ENCODE measurements at regions not wholly inside any gene's neighbourhood (a gene's known extent, or its start where the extent isn't known, plus 50 kb on each side); places are given as distances from the start of the nearest gene placed in this dataset.

DNA sequence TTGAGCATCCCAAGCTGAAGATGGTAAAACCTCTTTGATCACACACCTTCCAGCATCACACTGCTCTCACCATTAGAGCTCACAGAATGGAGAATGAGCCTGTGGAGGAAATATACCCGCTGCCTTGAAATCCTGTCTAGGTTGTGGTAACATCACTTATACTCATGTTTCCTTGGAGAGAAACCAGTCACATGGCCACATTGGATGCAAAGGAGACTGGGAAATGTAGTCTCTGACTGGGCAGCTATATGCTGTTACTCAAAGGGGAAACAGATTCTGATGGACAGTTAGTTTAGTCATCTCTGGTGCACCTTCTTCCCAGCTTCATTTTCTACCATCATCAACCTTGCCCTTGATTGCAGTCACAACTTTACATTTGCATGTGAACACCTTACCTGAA lies 286.3 kb downstream of the ANKRD50 start:
- POLR2A ChIA-PET, result no interaction called here
- no peak for TF ChIP-seq TARDBP (IDR thresholded peaks at IDR 0.05)
- no peak for TF ChIP-seq ARNT (IDR thresholded peaks at IDR 0.05)
- TF ChIP-seq LEF1 (IDR thresholded peaks at IDR 0.05; ENCODE audit: borderline replicate concordance), result no peak
- TF ChIP-seq, protein P1, sequence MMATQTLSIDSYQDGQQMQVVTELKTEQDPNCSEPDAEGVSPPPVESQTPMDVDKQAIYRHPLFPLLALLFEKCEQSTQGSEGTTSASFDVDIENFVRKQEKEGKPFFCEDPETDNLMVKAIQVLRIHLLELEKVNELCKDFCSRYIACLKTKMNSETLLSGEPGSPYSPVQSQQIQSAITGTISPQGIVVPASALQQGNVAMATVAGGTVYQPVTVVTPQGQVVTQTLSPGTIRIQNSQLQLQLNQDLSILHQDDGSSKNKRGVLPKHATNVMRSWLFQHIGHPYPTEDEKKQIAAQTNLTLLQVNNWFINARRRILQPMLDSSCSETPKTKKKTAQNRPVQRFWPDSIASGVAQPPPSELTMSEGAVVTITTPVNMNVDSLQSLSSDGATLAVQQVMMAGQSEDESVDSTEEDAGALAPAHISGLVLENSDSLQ (IDR thresholded peaks at IDR 0.05), result no peak
- TF ChIP-seq SP1 (IDR thresholded peaks at IDR 0.05), result no peak
- no peak for TF ChIP-seq ELF4 (IDR thresholded peaks at IDR 0.05)
- no peak for TF ChIP-seq FOXK2 (IDR thresholded peaks at IDR 0.05)
- no peak for TF ChIP-seq L3MBTL2 (conservative IDR thresholded peaks at IDR 0.05)
- no peak for DNase-seq (ENCODE audit: extremely low spot score)
- CTCF ChIA-PET, result no interaction called here

DNA sequence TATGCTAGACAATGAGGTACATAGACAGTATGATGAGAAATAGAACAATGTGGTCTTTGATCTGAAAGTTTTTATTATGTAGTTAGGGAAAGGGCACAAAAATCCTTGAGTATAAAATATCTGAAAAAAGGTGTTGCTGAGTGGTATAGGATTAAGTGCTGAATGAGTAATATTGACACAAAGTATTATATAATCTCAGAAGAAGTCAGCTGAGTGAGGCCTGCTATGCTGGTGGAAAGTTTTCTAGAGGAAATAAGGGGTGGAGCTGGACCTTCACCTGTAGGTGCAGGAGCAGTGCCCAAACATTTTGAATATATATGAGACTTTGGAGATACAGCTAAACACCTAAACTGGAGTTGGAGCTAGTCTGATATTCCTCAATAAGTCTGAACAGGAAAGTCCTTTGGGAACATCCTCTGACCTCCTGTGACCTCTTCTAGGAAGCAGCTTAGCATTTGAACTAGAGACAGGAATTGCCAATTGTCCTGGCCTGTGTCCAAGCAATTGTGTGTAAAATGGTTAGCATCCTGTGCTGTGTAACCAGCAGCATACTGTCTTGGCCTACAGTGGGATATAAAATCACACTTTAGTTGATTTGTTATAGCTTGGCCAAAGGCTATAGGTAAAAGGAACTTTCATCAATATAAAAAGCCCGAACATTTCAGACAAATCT lies 285.3 kb downstream of the ANKRD50 start:
- ChIA-PET CTCF (no interaction called here), POLR2A (no interaction called here)
- TF ChIP-seq, protein P1 (IDR thresholded peaks at IDR 0.05), result no peak
- no peak for TF ChIP-seq NFRKB (IDR thresholded peaks at IDR 0.05)
- no peak for TF ChIP-seq SP1 (IDR thresholded peaks at IDR 0.05)
- TF ChIP-seq LEF1 (IDR thresholded peaks at IDR 0.05; ENCODE audit: borderline replicate concordance), result no peak
- TF ChIP-seq FOXA1 (IDR thresholded peaks at IDR 0.05), result no peak
- no peak for TF ChIP-seq ELF4 (IDR thresholded peaks at IDR 0.05)
- no peak for TF ChIP-seq ARNT (IDR thresholded peaks at IDR 0.05)
- TF ChIP-seq L3MBTL2 (conservative IDR thresholded peaks at IDR 0.05), result no peak
- TF ChIP-seq FOXK2 (IDR thresholded peaks at IDR 0.05), result no peak
- DNase-seq (ENCODE audit: extremely low spot score), result no peak

DNA sequence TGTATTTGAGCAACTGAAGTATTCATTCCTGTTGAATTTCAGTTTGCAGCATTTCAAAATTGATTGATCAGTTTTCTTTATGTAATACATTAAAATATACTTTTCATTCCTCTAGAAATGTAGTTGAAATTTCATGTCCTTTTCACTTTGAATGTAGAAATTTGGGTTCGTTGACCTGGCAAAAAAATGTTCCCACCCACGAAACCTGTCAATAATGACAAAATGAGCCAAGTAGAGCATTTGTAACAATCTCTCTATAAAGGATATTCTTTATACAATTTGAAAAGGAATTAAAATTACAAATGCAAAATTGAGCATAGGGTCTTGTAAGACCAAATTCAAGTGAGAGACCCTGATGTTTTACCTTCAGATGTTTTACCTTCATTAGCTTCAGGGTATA lies 283.9 kb downstream of the ANKRD50 start:
- TF ChIP-seq ELF4 (IDR thresholded peaks at IDR 0.05) (no peak), TARDBP (IDR thresholded peaks at IDR 0.05) (no peak), FOXA1 (IDR thresholded peaks at IDR 0.05) (no peak), HDGF (IDR thresholded peaks at IDR 0.05; ENCODE audit: borderline replicate concordance) (no peak), LEF1 (IDR thresholded peaks at IDR 0.05; ENCODE audit: borderline replicate concordance) (no peak), ZNF384 (IDR thresholded peaks at IDR 0.05) (no peak), NFRKB (IDR thresholded peaks at IDR 0.05) (no peak), SP1 (IDR thresholded peaks at IDR 0.05) (no peak), BHLHE40 (IDR thresholded peaks at IDR 0.05; ENCODE audit: borderline replicate concordance) (no peak), L3MBTL2 (conservative IDR thresholded peaks at IDR 0.05) (no peak), FOXK2 (IDR thresholded peaks at IDR 0.05) (no peak), SUZ12 (IDR thresholded peaks at IDR 0.05) (no peak), ARNT (IDR thresholded peaks at IDR 0.05) (no peak)
- TF ChIP-seq, protein P1 (IDR thresholded peaks at IDR 0.05), result no peak
- ChIA-PET POLR2A (no interaction called here), CTCF (no interaction called here)
- DNase-seq (ENCODE audit: extremely low spot score), result no peak

DNA sequence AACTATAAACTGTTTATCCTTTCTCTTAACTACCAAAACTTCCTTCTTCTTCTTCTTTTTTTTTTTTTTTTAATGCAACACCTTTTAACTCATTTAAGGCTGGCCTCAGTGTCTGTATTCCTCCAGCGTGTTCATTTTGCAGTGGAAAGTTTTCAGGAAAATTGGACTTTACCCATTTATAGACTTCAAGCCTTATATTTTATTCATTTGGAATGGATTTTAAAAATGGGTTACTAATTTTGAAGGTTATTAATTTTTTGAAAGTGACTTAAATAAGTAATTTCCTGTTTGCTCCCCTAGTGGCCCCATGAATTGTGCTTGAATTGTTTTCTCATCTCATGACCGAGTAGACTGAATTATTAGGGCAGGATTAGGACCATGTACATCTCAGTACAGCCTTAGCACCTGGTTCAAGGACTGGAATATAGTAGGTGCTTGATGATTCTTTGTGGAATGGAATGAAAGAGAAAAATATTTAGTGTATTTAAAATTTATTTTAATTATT lies 282.7 kb downstream of the ANKRD50 start:
- DNase-seq (ENCODE audit: extremely low spot score), result no peak
- POLR2A ChIA-PET, result no interaction called here
- CTCF ChIA-PET, result no interaction called here
- TF ChIP-seq BHLHE40 (IDR thresholded peaks at IDR 0.05; ENCODE audit: borderline replicate concordance) (no peak), NFRKB (IDR thresholded peaks at IDR 0.05) (no peak), FOXA1 (IDR thresholded peaks at IDR 0.05) (no peak), SP1 (IDR thresholded peaks at IDR 0.05) (no peak), HDGF (IDR thresholded peaks at IDR 0.05; ENCODE audit: borderline replicate concordance) (no peak), FOXK2 (IDR thresholded peaks at IDR 0.05) (no peak), LEF1 (IDR thresholded peaks at IDR 0.05; ENCODE audit: borderline replicate concordance) (no peak), ZNF384 (IDR thresholded peaks at IDR 0.05) (no peak), FOXM1 (IDR thresholded peaks at IDR 0.05; ENCODE audit: borderline replicate concordance) (no peak), ARNT (IDR thresholded peaks at IDR 0.05) (no peak), L3MBTL2 (conservative IDR thresholded peaks at IDR 0.05) (no peak), ELF4 (IDR thresholded peaks at IDR 0.05) (no peak)
- TF ChIP-seq, protein P1 (IDR thresholded peaks at IDR 0.05), result no peak

DNA sequence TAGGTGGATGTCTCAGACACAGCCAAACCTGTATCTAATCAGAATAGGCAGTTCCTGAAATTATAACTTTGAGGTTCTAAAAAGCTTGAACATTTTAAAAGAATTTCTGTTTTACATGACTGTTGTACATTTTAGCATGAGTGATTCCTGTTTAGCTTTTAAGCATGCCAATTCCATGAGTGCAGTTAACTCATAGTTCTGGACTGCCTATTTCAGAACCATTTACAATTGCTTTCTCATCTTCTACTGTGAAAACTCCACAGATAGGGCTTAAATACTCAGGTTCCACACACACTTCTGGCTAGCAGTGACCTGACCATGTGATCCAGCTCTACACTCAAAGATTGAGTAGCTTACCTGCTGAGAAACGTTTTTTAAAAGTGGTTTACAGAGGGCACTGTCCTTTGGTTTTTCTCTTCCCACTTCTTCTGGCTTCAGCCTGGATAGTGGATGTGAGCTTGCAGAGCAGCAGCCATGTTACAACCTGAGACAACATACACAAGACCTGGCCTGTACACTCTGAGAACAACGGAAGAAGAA lies 280.8 kb downstream of the ANKRD50 start:
- TF ChIP-seq ZNF384 (IDR thresholded peaks at IDR 0.05) (no peak), ELF4 (IDR thresholded peaks at IDR 0.05) (no peak), NFRKB (IDR thresholded peaks at IDR 0.05) (no peak), TARDBP (IDR thresholded peaks at IDR 0.05) (no peak)
- CTCF ChIA-PET, result no interaction called here
- POLR2A ChIA-PET, result no interaction called here
- no peak for DNase-seq (ENCODE audit: extremely low spot score)

DNA sequence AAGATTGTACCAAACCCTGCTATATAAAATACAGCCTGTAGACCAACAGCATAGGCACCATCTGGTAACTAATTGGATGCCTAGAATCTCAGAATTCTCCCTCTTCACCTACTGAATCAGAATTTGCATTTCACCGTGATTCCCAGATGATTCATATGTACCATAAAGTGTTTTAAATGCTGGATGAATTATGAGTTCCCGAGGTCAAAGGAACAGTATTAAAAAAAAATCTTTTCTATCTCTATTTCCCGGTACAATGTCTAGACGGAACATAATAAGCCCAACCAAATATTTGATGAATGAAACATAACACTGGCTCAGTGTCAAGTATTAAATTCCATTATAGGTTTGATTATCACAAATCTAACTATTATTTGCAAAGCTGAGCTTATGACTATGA lies 280.0 kb downstream of the ANKRD50 start:
- TF ChIP-seq LEF1 (IDR thresholded peaks at IDR 0.05; ENCODE audit: borderline replicate concordance) (no peak), ZNF384 (IDR thresholded peaks at IDR 0.05) (no peak), FOXK2 (IDR thresholded peaks at IDR 0.05) (no peak), SP1 (IDR thresholded peaks at IDR 0.05) (no peak), HDGF (IDR thresholded peaks at IDR 0.05; ENCODE audit: borderline replicate concordance) (no peak), NFRKB (IDR thresholded peaks at IDR 0.05) (no peak), SUZ12 (IDR thresholded peaks at IDR 0.05) (no peak), BHLHE40 (IDR thresholded peaks at IDR 0.05; ENCODE audit: borderline replicate concordance) (no peak), FOXM1 (IDR thresholded peaks at IDR 0.05; ENCODE audit: borderline replicate concordance) (no peak), ELF4 (IDR thresholded peaks at IDR 0.05) (no peak)
- TF ChIP-seq, protein P1 (IDR thresholded peaks at IDR 0.05), result no peak
- no peak for DNase-seq (ENCODE audit: extremely low spot score)
- ChIA-PET POLR2A (no interaction called here), CTCF (no interaction called here)
